ENCODE measurements at regions not wholly inside any gene's neighbourhood (a gene's known extent, or its start where the extent isn't known, plus 50 kb on each side); places are given as distances from the start of the nearest gene placed in this dataset.
A peak's percentile ranks its signal among the peaks of the same experiment; 100 is the strongest.

DNA sequence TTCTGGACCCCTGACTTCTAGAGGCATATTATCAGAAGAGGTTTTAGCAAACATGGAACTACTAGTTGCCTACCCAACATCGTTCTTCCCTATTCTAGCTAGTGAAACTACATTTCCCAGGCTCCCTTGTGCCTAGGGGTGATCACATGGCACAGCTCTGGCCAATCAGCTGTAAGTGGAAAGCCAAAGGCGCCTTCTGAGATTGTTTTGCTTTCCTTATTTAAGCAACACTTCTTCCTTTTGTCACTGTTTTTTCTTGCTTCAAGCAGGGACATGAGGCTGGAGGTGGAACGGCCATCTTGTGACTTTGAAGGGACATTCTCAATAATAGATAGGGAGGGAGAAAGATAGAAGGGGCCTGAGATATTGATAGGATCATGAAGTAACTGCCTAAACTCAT is 136.7 kb downstream of the ZNF664 start (continued):
- TF ChIP-seq RNF2 (IDR thresholded peaks at IDR 0.05; ENCODE audit: borderline replicate concordance, low read depth, low read length, missing control alignments, poor library complexity, severe bottlenecking) = no peak
- TF ChIP-seq CHD1 (IDR thresholded peaks at IDR 0.05; ENCODE audit: low read depth, low read length) = no peak
- TF ChIP-seq EZH2 (IDR thresholded peaks at IDR 0.05; ENCODE audit: low read depth, low read length, severe bottlenecking) = no peak
- no peak for TF ChIP-seq SP4 (IDR thresholded peaks at IDR 0.05; ENCODE audit: low read length)
- TF ChIP-seq GABPA (IDR thresholded peaks at IDR 0.05; ENCODE audit: borderline replicate concordance, insufficient read depth, low read length) = no peak
- no peak for TF ChIP-seq MAFK (IDR thresholded peaks at IDR 0.05; ENCODE audit: low read depth, low read length)
- TF ChIP-seq, protein P1, sequence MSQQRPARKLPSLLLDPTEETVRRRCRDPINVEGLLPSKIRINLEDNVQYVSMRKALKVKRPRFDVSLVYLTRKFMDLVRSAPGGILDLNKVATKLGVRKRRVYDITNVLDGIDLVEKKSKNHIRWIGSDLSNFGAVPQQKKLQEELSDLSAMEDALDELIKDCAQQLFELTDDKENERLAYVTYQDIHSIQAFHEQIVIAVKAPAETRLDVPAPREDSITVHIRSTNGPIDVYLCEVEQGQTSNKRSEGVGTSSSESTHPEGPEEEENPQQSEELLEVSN (IDR thresholded peaks at IDR 0.05) = peak; percentile 43; the same call in 1 of the 2 replicates
- peak; percentile 80; the same call in 1 of the 2 replicates for TF ChIP-seq SP1 (IDR thresholded peaks at IDR 0.05; ENCODE audit: low read depth, low read length)
- TF ChIP-seq RAD21 (IDR thresholded peaks at IDR 0.05 in 1 of 2, conservative IDR thresholded peaks at IDR 0.05 in 1 of 2; ENCODE audit: low read depth in 2 of 2, low read length in 2 of 2) = no peak
- TF ChIP-seq GTF2F1 (IDR thresholded peaks at IDR 0.05; ENCODE audit: borderline replicate concordance, low read depth, low read length) = no peak
